SIG-M5 treated with dmso at 0.1 percent for 504 hours (cell line): ENCODE measurements at regions not wholly inside any gene's neighbourhood (a gene's known extent, or its start where the extent isn't known, plus 50 kb on each side); places are given as distances from the start of the nearest gene placed in this dataset.

ENCODE experiments used
- DNase-seq: peaks from one replicate; lab custom pipeline; 2025; ENCODE audit not compliant: unreplicated experiment; lab: John Stamatoyannopoulos, UW

DNA sequence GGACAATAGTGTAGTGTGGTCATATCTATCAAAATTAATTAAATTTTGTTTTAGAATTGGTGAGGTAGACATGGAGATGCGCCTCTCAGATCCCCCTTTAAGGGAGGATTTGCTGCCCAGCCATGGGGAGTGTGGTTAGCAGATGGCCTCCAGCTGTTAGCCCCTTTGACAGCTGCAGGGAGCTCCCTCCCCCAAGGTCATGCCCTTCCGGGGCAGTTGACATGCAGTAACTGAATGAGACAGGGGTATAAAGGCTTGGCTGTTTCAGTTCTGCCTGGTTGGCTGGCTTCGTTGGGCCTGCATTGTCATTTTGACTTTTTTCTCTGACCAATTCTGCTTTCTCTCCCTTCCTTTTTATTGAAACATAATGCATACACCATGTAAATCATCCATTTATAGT lies 291.5 kb upstream of the SRRM4 start:
- no peak for DNase-seq

DNA sequence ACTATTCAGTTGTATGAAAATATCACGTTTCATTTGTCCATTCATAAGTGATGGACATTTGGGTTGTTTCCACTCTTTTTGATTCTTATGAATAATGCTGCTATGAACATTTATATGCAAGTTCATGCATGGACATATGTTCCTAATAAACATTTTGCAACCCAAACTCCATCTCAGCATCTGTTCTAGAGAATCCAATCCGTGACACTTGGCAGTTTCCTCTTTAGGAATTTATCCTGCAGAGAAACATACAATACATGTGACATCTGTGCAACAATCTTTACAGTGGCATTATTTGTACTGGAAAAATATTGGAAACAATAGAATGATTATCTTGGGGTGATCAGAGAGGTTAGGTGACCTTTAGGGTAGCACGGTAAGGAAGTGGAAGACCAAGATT lies 290.8 kb upstream of the SRRM4 start:
- no peak for DNase-seq

DNA sequence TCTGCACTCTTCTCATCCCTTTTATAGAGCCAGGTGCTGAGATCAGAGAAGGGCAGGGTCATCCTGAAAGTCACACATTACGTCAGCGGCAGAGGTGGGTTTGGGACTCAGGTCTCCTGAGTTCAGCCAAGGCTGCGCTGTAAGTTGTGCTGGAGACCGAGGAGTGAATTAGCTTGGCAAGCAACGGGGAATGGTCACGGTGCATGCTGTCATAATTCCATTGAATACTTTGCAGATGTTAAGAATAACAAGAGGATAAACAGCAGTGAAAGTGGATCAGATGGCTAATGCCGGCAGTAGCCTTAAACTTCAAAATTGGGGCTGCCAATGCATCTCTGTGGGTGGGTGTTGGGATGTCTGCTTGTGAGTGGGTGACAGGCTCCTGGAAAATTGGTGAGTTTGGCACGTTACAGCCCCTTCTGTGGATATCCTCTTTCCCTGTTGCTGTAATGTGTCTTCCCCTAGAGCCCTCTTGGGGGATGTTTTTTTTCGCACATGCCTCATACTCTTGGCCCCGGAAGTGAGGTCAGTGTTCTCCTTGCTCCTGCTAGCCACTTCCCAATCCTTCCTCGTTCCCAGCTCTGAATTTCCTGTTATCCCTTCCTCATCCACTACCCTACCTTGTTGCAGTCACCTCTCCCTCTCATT lies 287.1 kb upstream of the SRRM4 start:
- no peak for DNase-seq

DNA sequence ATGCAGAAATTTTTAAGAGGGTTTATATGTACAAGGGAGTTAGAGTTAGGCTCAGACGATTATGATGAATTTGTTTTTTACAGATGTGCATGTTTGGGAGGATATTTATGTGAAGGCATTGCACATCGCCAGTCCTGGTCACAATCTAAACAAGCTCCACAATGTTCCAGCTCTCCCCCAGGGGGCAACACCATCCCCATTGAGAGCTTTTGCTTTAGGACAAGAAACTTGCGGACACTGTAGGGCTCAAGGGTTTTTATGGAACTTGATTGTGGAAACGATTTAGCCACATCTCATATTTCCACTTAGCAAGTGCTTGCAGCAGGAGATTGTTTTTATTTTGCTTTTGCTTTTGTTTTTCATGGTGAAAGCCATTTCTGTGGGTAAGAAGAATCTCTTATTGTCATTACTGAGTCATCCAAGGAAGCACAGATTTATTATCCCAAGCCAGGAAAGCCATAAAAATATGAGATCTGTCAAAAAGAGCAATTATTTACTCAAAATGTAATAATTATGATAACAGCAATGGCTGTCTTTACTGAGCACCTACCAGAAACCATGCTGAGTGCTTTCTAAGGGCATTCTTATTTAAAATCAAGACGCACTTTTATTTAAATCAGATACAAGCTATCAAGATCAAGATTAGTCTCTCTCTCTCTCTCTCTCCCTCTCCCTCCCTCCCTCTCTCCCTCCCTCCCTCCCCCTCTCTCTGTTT lies 276.7 kb upstream of the SRRM4 start:
- no peak for DNase-seq

DNA sequence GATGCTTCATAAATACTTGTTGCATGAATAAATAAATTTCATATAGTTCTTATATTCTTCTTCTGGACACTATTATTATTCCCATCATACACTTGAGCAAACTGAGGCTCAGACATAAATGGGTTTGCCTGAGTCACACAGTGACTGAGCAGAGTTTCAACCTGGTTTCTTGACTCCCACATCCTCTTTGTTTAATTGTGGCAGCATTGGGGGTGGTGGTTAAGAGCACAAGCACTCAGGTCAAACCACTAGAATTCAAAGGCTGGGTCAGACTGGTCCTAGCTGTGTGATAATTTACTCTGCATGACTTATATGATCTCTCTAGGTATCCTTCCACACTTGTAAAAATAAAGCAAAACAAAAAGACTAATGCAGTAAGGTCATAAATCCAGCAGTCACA lies 274.9 kb upstream of the SRRM4 start:
- no peak for DNase-seq

DNA sequence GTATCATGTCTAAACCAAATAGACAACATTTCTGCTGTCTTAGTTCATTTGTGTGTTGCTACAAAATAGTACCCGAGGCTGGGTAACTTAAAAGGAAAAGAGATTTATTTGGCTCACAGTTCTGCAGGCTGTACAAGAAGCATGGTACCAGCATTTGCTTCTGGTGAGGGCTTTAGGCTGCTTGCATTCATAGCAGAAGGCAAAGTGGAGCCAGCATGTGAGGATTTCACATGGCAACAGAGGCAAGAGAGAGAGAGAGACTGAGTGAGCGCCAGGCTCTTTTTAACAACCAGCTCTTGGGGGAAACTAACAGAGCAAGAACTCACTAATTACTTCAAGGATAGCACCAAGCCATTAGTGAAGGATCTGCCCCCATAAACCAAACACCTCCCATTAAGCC lies 271.4 kb upstream of the SRRM4 start:
- DNase-seq, result no peak

DNA sequence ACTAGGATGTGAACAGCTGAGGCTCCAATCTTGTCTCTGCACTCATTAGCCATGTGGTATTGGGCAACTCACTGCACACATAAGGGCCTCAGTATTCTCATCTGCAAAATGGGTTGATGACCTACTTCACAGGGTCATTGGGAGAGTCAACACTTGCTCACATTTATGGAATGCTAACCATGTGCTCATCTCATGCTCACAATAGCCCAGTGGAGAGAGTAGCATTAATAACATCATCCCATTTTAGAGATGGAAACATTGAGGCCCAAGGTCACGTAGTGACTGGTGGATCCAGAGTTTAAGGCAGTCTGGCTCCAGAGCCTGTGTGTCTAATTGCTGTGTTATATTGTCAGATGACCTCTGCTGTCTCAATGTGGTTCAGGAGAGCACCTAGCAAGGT lies 270.2 kb upstream of the SRRM4 start:
- DNase-seq, result no peak

DNA sequence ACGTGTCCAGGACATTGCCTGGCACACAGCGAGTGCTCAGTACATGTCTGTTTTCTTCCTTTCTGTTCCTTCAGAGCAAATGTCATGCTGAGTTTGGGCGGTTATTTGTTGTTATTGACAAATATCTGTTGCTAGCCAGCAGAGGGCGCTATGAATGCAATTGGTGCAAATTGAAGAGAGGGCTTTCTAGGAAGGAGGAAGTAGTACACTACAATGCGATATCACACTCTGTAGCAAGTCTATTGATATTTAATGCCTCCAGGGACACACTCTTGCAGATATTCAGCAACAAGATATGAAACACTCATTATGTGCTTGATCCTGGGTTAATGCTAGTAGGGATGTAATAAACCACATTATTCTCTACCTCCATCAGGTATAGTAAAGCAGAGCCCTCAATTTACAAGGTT lies 267.3 kb upstream of the SRRM4 start:
- peak; percentile 75 for DNase-seq

DNA sequence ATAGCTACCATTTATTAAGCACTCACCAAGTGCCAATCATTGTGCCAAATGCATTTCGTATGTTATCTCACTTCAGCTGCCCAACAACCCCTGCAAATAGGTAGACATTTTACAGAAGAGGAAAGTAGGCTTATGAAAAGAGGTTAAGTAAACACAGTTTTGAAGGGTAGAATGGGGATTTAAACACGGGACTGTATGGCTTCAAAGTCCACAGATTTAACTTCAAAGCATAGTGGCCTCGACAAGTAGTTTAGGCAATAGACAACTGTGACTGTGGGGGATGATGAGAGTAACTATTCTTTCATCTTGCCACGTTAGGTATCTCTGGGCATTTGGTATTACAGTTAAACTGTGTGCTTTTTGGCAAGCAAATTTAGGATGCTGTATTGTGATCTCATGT lies 266.8 kb upstream of the SRRM4 start:
- DNase-seq, result no peak

DNA sequence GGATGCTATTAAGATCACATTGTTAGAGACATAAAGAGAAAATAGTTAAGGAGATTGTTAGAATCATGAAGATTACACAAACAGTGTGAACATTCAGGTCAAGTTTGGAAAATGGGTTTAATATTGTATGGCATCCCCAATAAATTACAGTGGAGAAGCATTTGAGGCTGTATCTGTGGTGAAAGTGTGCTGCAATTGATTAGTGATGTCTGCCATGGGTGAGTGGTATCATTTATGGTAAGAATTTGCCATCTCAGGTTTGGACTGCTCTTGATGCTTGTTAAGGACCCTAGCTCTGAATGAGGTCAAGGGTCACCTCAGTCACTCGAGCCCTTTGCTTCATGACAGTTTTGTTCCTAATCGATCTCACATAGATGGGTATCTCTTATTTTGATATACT lies 265.7 kb upstream of the SRRM4 start:
- DNase-seq, result no peak

DNA sequence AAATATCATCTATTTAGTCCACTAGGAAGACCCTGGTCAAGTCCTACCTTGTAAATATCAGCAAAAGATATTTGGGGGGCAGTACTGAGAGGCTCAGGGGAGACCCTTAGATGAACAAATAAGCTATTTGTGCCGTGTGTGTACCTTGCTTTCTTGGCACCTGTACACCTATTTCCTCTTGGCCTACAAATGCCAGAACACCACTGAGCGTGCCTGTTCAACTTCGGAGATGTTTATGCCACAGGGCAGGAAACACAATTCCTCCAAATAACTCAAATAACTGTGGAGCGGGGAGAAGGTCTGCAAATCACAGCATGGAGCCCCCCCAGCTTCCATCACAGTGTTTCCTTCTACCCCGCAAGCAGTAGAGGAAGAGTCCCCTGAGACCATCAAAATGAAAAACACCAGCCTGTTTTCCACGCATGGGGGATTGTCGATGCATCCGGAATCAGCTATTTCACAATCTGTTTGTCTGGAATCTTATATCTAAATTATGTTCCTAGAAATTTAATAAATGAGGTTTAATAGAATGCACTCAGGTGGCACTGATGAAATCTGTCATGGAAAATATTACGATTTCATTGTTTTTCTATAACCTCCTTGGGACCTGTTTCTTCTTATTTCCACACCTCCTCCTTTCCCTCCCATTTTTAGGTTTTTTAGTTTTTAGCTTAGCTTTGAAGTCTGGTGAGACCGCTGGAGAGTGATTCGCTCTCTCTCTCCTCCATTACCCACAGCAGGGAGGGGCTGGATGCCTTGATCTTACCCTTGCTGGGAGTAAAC lies 254.0 kb upstream of the SRRM4 start:
- DNase-seq, result no peak

DNA sequence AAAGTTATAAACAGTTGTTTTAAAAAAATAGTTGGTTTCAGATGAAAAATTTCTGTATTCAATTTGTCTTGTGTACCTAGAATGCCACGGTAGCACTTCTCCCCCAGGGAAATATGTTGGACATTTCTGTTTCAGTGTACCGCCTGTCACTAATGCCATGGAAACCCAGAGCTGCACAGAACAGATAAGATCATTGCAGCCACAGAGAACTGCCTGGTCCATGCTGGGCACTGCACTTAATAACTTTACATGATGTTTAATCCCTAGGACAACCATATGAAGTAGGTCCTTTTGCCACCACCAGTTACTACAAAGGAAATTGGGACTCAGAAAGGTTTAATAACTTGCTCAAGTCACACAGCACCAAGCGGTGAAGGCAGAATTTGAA lies 253.4 kb upstream of the SRRM4 start:
- no peak for DNase-seq

DNA sequence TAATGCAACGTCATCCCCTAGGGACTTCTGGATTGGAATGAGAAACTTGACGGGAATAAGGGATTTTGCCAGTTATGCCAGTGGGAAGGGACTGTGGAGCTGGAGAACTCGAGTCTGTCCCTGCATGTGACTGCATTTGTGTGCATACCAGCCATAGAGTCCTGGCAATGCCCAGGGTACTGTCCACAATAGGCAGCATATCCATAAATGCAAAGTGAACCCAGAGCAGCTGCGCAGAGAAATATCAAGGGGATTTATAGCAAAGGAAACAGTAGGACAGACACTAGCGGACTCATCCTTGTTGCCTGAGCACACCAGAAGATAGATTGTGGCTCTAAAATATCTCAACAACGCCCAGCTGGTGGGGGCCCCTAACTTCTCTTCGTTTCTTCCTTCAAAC lies 247.1 kb upstream of the SRRM4 start:
- no peak for DNase-seq

DNA sequence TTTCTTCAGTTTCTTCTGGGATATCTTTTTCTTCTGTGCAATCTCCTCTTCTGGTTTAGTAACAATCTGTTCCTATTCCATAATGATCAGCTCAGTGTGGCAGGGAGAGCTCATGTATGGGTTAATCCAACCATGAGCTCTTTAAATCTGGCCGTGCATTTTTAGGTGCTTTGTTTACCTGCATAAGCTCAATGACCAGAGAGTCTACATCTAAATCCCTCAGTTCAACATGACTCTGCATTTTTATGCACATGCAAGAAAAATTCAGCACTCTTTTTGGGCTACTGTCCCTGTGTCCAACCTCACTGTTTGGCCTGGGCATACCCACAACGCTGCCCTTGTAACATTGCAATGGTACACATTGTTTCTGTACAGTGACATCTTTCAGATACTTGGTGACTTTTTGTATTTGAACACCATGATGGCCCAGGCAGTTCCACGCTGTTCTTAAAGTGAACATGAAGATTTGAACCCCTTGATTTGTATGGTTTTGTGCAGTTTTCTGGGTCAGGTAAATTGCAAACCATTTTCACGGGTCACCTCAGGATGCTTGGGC lies 243.3 kb upstream of the SRRM4 start:
- no peak for DNase-seq

DNA sequence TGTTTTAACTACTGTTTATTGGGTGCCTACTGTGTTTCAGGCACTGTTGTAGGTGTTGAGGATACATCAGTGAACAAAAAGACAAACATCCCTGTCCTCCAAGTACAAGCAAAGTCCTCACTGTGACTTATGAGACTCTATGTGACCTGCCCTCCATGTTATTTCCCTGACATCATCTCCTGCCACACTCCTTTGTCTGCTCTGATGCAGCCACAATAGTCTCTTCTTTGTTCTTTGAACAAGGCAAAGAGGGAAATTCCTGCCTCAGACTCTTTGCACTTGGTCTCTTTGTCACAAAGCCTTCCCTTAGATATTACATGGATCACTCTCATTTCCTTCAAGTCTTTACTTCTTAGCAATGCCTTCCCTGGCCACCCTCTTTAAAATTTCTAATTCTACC lies 240.1 kb upstream of the SRRM4 start:
- no peak for DNase-seq

DNA sequence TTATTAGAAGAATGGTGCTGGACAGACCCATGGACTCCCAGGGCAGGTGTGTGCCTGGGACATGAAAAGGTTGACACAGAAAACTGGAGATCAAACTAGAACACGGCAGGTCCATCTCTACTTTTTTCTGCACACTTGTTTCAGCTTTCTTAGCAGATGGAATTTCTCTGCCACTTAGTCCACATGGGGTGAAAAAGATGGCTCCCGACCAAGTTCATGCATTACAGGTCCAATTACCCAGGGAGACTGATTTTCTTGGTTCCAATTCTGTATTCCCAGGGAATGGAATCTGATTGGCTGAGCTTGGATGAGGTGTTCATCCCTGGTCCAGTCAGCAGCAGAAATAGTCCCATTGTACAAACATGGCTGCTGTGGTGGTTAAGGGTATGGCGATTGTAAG lies 238.9 kb upstream of the SRRM4 start:
- DNase-seq, result no peak

DNA sequence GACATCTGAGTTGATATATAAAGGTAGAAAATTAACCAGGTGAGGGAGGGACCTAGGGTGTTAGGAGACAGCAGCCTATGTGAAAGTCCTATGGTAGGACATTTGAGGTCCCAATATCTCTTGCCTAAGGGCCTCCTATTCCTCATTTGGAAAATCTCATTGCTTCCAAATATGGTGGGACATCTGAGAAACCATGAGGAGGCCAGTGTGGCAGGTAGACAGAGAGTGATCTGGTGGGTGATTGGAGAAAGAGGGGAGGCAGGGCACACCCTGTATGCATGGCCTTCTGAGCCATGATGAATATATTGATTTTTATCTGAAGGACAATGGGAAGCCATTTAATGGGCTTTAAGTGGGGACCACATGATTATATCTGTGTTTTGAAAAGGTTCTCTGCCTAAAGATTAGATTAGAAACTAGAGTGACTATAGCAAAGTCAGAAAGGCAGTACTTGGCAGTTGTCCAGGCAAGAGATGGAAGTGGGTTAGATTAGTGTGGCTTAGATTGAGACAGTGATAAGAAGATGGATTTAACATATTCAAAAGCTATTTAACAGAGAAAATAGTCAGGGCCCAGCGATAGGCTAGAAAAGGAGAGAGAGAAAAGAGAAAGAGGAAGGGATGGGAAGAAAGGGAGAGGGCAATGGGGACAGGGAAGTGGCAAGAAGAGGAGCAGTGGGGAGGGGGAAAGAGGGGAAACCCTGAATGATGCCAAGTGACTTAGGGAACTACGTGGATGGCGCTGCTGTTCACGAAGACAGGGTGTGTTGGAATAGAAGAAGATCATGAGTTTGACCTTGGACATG lies 237.2 kb upstream of the SRRM4 start:
- DNase-seq, result no peak

DNA sequence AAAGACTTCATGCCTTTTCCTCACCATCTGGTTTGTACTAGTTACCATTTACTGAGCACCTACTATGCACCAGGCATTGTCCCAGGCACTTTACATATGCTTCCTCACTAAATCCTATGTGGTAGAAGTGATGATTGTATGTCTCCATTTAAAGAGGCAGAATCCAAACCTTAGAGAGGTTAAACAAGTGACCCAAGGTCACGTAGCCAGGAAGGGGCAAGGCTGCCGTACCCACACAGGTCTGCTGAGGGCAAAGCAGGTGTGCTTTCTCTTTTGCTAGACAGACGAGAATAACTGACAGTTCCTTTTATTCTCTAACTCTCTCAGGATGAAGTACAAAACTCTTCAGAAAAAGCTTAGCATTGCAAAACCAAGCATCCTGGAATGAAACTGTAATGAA lies 235.2 kb upstream of the SRRM4 start:
- DNase-seq, result no peak

DNA sequence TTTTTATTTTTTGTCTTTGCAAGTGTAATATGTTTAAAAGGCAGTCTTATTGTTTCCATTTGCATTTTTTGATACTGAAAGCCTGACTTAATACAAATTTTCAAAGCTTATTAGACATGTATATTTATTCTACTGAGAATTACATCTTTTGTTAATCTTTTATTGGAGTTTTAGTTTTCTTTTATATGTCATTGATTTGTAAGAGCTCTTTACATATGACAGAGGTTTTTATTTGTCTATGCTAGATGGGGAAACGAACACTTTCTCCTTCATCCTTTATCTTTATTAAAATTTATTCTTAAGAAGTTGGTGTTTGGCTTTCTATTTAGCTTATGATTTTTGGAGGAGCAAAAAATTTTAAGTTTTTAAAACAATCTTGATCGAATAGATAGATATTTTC lies 234.4 kb upstream of the SRRM4 start:
- no peak for DNase-seq

DNA sequence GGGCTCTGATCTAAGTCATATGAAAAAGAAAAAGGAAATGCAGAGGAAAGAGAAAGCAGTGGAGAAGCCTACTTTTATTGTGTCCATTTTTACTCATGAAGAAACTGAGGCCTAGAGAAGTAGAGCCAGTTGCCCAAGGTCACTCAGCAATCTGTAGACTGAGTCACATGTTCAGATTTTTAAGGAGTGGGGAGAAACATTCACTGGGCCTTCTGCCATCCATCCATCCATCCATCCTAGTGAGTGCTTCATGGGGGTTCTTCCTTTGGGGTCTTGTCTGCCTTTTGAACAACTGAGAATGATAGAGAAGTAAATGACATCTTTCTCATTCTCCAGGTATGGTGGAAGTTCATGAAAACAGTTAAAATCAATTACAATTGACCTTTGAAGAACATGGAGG lies 233.6 kb upstream of the SRRM4 start:
- no peak for DNase-seq
